Smooth muscle cell (in vitro differentiated cells): ENCODE measurements at regions not wholly inside any gene's neighbourhood (a gene's known extent, or its start where the extent isn't known, plus 50 kb on each side); places are given as distances from the start of the nearest gene placed in this dataset.

Experiments used
- DNase-seq: peaks from one replicate; lab custom pipeline; 2025; ENCODE audit not compliant: unreplicated experiment; lab: John Stamatoyannopoulos, UW
- H2AFZ ChIP-seq: fragments of 200-600 bp; sonication (generic); 2 replicates; pipeline ENCODE4 v1.6.0; 2016; ENCODE audit warnings: antibody characterized with exemption, low read depth, mild to moderate bottlenecking
- H3F3A ChIP-seq: fragments of 200-600 bp; sonication (generic); 2 replicates; pipeline ENCODE4 v1.6.0; 2017; ENCODE audit warnings: antibody characterized with exemption, low read depth
- H3K27ac ChIP-seq: fragments of 200-600 bp; sonication (generic); 2 replicates; pipeline ENCODE4 v1.5.1; 2016; ENCODE audit warnings: low read depth, mild to moderate bottlenecking
- H3K27me3 ChIP-seq: fragments of 200-600 bp; sonication (generic); 2 replicates; pipeline ENCODE4 v1.6.1; 2016; ENCODE audit warnings: low read depth, mild to moderate bottlenecking
- H3K36me3 ChIP-seq: fragments of 200-600 bp; sonication (generic); 2 replicates; pipeline ENCODE4 v1.5.1; 2016; ENCODE audit warnings: low read depth
- H3K4me1 ChIP-seq: fragments of 200-600 bp; sonication (generic); 2 replicates; pipeline ENCODE4 v1.5.1; 2016; ENCODE audit warnings: low read depth
- H3K4me2 ChIP-seq: fragments of 200-600 bp; sonication (generic); 2 replicates; pipeline ENCODE4 v1.6.0; 2016; ENCODE audit warnings: mild to moderate bottlenecking
- H3K4me3 ChIP-seq: fragments of 200-600 bp; sonication (generic); 2 replicates; pipeline ENCODE4 v1.5.1; 2016; ENCODE audit warnings: mild to moderate bottlenecking
- H3K79me2 ChIP-seq: fragments of 200-600 bp; sonication (generic); 2 replicates; pipeline ENCODE4 v1.6.0; 2016; ENCODE audit warnings: low read depth, mild to moderate bottlenecking
- H3K9ac ChIP-seq: fragments of 200-600 bp; sonication (generic); 2 replicates; pipeline ENCODE4 v1.6.0; 2016; ENCODE audit warnings: low read depth
- H3K9me3 ChIP-seq: fragments of 200-600 bp; sonication (generic); replicated peaks from 2 replicates; pipeline ENCODE4 v1.5.1; 2016; ENCODE audit warnings: low read depth
- H4K20me1 ChIP-seq: fragments of 200-600 bp; sonication (generic); 2 replicates; pipeline ENCODE4 v1.6.0; 2016; ENCODE audit warnings: low read depth
- CTCF ChIP-seq: fragments of 200-600 bp; sonication (generic); IDR thresholded peaks from 2 replicates; pipeline ENCODE4 v1.5.1; 2017; ENCODE audit warnings: borderline replicate concordance, mild to moderate bottlenecking, antibody characterized with exemption; ENCODE audit not compliant: insufficient read depth, poor library complexity, severe bottlenecking
- WGBS: methylation state at CpG from one replicate; pipeline ENCODE4 v1.1.7; 2016; ENCODE audit warnings: low lambda C conversion rate; 5-methylcytosine and 5-hydroxymethylcytosine counted together

GRCh38 chr3:110314512-110315114 is 757.0 kb upstream of the NECTIN3 start:
- H3K79me2 ChIP-seq: no peaks in the 10 kb centered on the region
- no peak overlapping the region for H3K4me3 ChIP-seq
- H3K9ac ChIP-seq: no peak overlapping the region
- H3F3A ChIP-seq: no peaks in the 10 kb centered on the region
- DNase-seq: no peak
- H3K9me3 ChIP-seq: no peaks in the 10 kb centered on the region
- TF ChIP-seq CTCF: peak; percentile 70
- peak overlapping the region; percentile 12 for H2AFZ ChIP-seq
- no peak overlapping the region for H3K27ac ChIP-seq
- H3K4me1 ChIP-seq: no peaks in the 10 kb centered on the region
- 30% methylated on average over 7 of the region's 7 CpGs for WGBS
- no peaks in the 10 kb centered on the region for H4K20me1 ChIP-seq
- no peak overlapping the region for H3K4me2 ChIP-seq
- no peaks in the 10 kb centered on the region for H3K36me3 ChIP-seq
- H3K27me3 ChIP-seq: no peaks in the 10 kb centered on the region

DNA sequence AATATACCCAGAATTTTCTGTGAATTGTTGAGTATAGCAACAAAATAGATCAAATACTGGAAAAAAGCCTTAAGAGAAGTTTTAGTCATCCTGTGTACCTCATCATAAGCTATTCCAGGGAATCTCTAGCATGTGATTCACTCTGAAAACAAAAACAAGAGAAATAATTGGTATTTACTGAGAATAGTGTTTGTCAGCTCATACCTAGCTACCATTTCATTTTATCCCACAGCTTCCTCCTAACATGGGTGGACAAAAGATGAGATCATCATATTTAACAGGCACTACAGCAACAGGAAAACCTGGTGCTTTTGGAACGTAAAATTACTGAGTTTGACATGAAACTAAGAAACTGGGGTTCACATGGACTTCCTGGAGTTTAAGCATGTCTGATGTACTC is 753.5 kb upstream of the NECTIN3 start:
- H3K9me3 ChIP-seq: no peaks in the 10 kb centered on the region
- H3K36me3 ChIP-seq: no peaks in the 10 kb centered on the region
- no peak overlapping the region for H2AFZ ChIP-seq
- H3F3A ChIP-seq: no peaks in the 10 kb centered on the region
- no peak overlapping the region for H3K9ac ChIP-seq
- H3K79me2 ChIP-seq: no peaks in the 10 kb centered on the region
- H4K20me1 ChIP-seq: no peaks in the 10 kb centered on the region
- H3K4me3 ChIP-seq: no peak overlapping the region
- H3K4me1 ChIP-seq: no peaks in the 10 kb centered on the region
- WGBS: 83% methylated on average over 1 of the region's 1 CpG
- no peaks in the 10 kb centered on the region for H3K27me3 ChIP-seq
- no peak for TF ChIP-seq CTCF
- H3K4me2 ChIP-seq: no peak overlapping the region
- H3K27ac ChIP-seq: no peak overlapping the region
- no peak for DNase-seq

GRCh38 chr3:110323349-110323748 is 748.3 kb upstream of the NECTIN3 start:
- Histone ChIP-seq H3K4me2 (no peak overlapping the region), H3K4me3 (no peak overlapping the region), H3K27ac (no peak overlapping the region), H3K27me3 (no peaks in the 10 kb centered on the region), H3K79me2 (no peaks in the 10 kb centered on the region), H3K9me3 (no peaks in the 10 kb centered on the region), H3K4me1 (no peaks in the 10 kb centered on the region), H3K9ac (no peak overlapping the region), H4K20me1 (no peaks in the 10 kb centered on the region), H3F3A (no peaks in the 10 kb centered on the region), H2AFZ (no peak overlapping the region), H3K36me3 (no peaks in the 10 kb centered on the region)
- TF ChIP-seq CTCF: no peak
- WGBS: 82% methylated on average over 1 of the region's 1 CpG
- DNase-seq: no peak

GRCh38 chr3:110324171-110324705 is 747.4 kb upstream of the NECTIN3 start:
- no peaks in the 10 kb centered on the region for H3K27me3 ChIP-seq
- H3K27ac ChIP-seq: no peak overlapping the region
- no peaks in the 10 kb centered on the region for H3K4me1 ChIP-seq
- 87% methylated on average over 3 of the region's 3 CpGs for WGBS
- H3K9me3 ChIP-seq: no peaks in the 10 kb centered on the region
- no peak for TF ChIP-seq CTCF
- no peak overlapping the region for H3K4me3 ChIP-seq
- H4K20me1 ChIP-seq: no peaks in the 10 kb centered on the region
- DNase-seq: no peak
- H3F3A ChIP-seq: no peaks in the 10 kb centered on the region
- H3K36me3 ChIP-seq: no peaks in the 10 kb centered on the region
- no peak overlapping the region for H3K4me2 ChIP-seq
- H3K9ac ChIP-seq: no peak overlapping the region
- H2AFZ ChIP-seq: no peak overlapping the region
- no peaks in the 10 kb centered on the region for H3K79me2 ChIP-seq
